ENCODE measurements at regions not wholly inside any gene's neighbourhood (a gene's known extent, or its start where the extent isn't known, plus 50 kb on each side); places are given as distances from the start of the nearest gene placed in this dataset.

GRCh38 chr13:76711550-76712182, 174.5 kb downstream of the KCTD12 start:
- intact Hi-C loops (cut with micrococcal nuclease) = no loop called here
- no peak for TF ChIP-seq CTCF (IDR thresholded peaks at IDR 0.05)
- Mint-ChIP-seq H3K4me1 (no peaks in the 10 kb centered on the region), H3K36me3 (ENCODE audit: low read depth) (no peaks in the 10 kb centered on the region), H3K9me3 (no peaks in the 10 kb centered on the region), H3K27me3 (no peaks in the 10 kb centered on the region), H3K4me3 (no peak overlapping the region), H3K27ac (no peak overlapping the region)
- POLR2A ChIA-PET = no interaction called here
- DNase-seq = no peak
- ATAC-seq (ENCODE audit: low read depth) = no peak
- CTCF ChIA-PET = no interaction called here

DNA sequence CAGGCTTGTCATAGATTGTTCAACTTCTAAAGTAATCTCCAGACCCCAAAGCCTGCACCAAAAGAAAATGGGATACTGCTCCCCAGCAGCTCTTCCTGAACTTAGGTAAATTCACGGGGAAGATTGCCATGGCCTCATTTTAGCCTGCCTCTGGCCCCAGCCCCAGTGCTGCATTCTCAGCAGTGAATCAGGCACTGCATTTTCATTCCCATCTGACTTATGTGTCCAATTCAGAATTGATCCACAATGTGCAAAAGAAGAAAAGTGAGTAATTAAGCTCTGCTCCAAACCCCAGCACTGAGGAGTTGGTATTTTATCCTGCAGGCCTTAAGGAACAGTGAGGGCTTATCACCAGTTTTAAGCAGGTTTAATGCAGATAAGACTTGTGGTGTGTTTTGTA, 176.4 kb downstream of the KCTD12 start:
- no peaks in the 10 kb centered on the region for H3K36me3 Mint-ChIP-seq (ENCODE audit: low read depth)
- ATAC-seq (ENCODE audit: low read depth) = no peak
- H3K4me1 Mint-ChIP-seq = no peaks in the 10 kb centered on the region
- H3K9me3 Mint-ChIP-seq = no peaks in the 10 kb centered on the region
- no peak overlapping the region for H3K27ac Mint-ChIP-seq
- intact Hi-C loops (cut with micrococcal nuclease) = no loop called here
- no peak for DNase-seq
- CTCF ChIA-PET = interaction anchor here (1.3 kb wide), 1 partner anchor 13 kb away, joined by 3 read pairs; no protein-coding TSS in a partner anchor
- H3K4me3 Mint-ChIP-seq = no peak overlapping the region
- no peaks in the 10 kb centered on the region for H3K27me3 Mint-ChIP-seq
- POLR2A ChIA-PET = no interaction called here
- no peak for TF ChIP-seq CTCF (IDR thresholded peaks at IDR 0.05)

DNA sequence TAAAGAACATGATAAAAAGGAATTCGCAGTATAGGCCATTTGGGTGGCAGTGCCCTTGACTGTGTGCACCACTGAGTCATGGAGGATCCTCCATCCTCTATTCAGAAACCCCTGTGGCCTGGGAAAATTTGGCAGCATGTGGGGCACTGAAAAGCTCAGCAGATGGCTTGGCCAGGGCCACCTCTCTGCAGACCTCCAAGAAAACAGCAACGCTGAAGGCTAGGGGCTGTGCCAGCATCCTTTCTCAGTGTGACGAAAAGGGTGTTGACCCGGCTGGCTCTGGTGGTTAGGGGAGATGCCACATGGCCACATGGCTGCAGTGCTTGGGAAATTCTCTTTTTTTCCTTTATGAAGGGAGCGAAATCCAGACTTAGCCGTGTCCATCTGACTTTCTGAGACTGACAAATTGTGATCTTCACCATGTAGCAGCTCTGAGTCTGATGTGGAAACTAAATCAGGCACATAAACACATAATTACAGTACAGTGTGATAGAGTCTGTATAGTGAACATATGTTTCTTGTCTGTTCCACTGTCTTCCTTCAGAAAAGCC, 178.0 kb downstream of the KCTD12 start:
- Mint-ChIP-seq H3K4me3 (no peak overlapping the region), H3K27ac (no peak overlapping the region), H3K27me3 (no peaks in the 10 kb centered on the region), H3K4me1 (no peaks in the 10 kb centered on the region), H3K9me3 (no peaks in the 10 kb centered on the region), H3K36me3 (ENCODE audit: low read depth) (no peaks in the 10 kb centered on the region)
- ATAC-seq (ENCODE audit: low read depth) (no peak), DNase-seq (no peak)
- TF ChIP-seq CTCF (IDR thresholded peaks at IDR 0.05) = no peak
- ChIA-PET POLR2A (no interaction called here), CTCF (no interaction called here)
- intact Hi-C loops (cut with micrococcal nuclease) = no loop called here

- H3K4me3 Mint-ChIP-seq = no peak overlapping the region
- TF ChIP-seq CTCF (IDR thresholded peaks at IDR 0.05) = no peak
- no peaks in the 10 kb centered on the region for H3K4me1 Mint-ChIP-seq
- ChIA-PET CTCF (no interaction called here), POLR2A (no interaction called here)
- no peaks in the 10 kb centered on the region for H3K9me3 Mint-ChIP-seq
- ATAC-seq (ENCODE audit: low read depth) (no peak), DNase-seq (no peak)
- intact Hi-C loops (cut with micrococcal nuclease) = no loop called here
- H3K27me3 Mint-ChIP-seq = no peaks in the 10 kb centered on the region
- H3K27ac Mint-ChIP-seq = no peak overlapping the region
- no peaks in the 10 kb centered on the region for H3K36me3 Mint-ChIP-seq (ENCODE audit: low read depth)
Observed at GRCh38 chr13:76707360-76707759, 178.8 kb downstream of the KCTD12 start.

DNA sequence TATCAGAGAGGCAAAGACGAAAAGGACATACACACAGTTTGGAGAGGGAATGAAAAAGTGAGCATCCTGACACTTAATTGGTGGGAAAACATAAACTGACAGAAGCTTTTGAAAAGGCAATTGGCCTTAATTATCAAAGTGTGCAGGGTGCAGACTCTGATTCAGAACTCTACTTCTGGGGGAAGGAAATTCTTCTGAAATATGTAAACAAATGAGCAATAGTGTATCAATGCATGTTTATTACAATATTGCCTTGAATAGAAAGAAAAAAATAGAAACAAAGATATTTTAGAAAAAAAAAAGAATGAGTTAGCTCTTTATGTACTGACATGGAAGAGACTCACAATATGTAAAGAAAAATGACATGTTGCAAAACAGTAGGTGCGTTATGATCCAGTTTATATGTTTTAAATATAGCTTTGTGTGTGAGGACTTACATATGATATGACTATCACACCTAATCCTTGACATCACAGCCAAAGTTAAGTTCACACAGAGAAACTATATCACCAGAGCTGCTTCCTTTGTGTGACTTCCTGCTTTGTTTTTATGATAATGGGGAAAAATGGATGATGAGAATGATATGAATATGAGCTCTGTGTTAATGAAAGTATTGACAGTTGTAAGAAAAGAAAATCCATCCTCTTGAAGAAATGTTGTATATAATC, 182.4 kb downstream of the KCTD12 start:
- Mint-ChIP-seq H3K27ac (no peak overlapping the region), H3K27me3 (peaks cover 5% of the 10 kb centered on the region), H3K4me3 (no peak overlapping the region), H3K36me3 (ENCODE audit: low read depth) (no peaks in the 10 kb centered on the region), H3K9me3 (no peaks in the 10 kb centered on the region), H3K4me1 (no peaks in the 10 kb centered on the region)
- ATAC-seq (ENCODE audit: low read depth) (no peak), DNase-seq (no peak)
- ChIA-PET POLR2A (no interaction called here), CTCF (no interaction called here)
- TF ChIP-seq CTCF (IDR thresholded peaks at IDR 0.05) = no peak
- intact Hi-C loops (cut with micrococcal nuclease) = no loop called here
